Iris pigment epithelial cell (primary cell): ENCODE measurements at regions not wholly inside any gene's neighbourhood (a gene's known extent, or its start where the extent isn't known, plus 50 kb on each side); places are given as distances from the start of the nearest gene placed in this dataset.
A peak's percentile ranks its signal among the peaks of the same experiment; 100 is the strongest.
"Not testable (repeated sequence)": the region's sequence is repeated elsewhere in the genome, so short reads cannot be mapped to it uniquely, and the experiment has no call there.

Experiments
- DNase-seq: peaks from one replicate; pipeline ENCODE4 v3.0.0-alpha.2; 2011; ENCODE audit warnings: low read depth

DNA sequence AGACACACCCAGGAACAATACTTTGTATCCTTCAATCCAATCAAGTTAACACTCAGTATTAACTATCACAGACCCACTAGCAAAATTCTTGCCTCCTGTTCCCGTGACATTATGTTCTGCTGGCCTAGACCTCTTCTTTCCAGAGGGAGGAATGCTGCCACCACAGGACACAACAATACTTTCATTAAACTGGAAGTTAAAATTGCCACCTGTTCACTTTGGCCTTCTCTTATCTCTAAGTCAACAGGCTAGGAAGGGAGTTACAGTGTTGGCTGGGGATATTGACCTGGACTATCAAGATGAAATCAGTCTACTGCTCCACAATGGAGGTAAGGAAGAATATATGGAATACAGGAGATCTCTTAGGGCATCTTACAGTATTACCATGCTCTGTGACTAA lies 1000.4 kb upstream of the GBE1 start:
- DNase-seq: no peak

DNA sequence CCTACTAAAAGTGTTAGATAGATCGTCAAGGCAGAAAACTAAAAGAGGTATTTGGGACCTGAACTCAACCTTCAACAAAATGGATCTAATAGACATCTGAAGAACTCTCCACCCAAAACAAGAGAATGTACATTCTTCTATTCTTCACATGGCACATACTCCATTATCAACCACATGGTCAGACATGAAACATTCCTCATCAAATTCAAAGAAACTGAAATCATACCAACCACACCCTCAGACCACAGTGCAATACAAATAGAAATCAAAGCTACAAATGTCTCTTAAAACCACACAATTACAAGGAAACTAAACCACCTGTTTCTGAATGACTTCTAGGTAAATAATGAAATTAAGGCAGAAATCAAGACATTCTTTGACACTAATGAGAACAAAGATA lies 984.1 kb upstream of the GBE1 start:
- DNase-seq: peak; percentile 0

DNA sequence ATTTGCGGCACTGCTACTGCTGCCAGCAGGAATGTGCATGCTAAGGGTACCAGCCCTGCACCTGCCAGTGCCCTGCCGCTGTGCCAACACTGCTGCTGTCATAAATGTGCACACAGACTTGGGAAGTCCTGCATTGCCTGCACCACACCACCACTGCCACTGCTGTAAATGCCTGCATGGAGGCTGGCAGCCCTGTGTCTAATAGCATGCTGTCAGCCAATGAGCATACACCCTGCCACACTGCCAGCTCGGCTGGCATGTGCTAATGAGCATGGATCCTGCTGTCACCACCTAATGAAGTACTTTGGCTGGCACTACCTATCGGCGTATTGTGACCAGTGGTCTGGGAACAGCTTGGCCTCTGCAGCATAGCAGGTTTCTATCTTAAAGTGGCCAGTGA lies 981.8 kb upstream of the GBE1 start:
- no peak for DNase-seq

DNA sequence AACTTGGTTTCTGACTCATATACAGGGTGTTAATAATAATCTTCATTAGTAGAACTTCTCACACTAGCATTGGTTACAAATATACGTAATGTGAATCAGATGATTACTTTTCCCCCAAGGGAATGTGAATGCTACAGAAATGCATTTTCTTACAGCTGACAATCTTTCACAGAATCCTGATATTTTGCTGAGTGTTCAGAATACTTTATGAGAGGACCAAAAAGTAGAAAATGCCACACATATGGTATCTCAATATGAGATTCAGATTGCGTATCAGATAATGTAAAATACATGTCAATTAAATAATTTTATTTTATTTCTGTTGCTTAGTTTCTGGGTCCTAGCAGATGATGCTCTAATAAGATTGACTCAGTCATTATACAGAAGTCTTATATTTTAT lies 979.9 kb upstream of the GBE1 start:
- no peak for DNase-seq

DNA sequence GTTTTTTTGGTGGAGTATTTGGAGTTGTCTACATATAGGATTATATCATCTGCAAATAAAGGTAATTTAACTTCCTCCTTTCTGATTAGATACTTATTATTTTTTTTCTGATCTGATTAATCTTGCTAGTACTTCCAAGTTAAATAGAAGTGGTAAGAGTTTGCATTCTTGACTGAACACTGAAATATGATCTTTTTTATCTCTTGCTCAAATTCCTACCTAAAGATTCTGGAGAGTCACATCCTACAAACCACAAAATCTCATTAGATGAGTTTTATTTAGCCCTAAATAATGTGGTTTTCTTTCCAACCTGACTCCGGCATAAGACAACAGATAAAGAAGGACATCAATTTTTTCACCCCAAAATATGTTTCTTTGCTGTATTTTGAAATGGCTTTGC lies 977.9 kb upstream of the GBE1 start:
- DNase-seq: no peak

DNA sequence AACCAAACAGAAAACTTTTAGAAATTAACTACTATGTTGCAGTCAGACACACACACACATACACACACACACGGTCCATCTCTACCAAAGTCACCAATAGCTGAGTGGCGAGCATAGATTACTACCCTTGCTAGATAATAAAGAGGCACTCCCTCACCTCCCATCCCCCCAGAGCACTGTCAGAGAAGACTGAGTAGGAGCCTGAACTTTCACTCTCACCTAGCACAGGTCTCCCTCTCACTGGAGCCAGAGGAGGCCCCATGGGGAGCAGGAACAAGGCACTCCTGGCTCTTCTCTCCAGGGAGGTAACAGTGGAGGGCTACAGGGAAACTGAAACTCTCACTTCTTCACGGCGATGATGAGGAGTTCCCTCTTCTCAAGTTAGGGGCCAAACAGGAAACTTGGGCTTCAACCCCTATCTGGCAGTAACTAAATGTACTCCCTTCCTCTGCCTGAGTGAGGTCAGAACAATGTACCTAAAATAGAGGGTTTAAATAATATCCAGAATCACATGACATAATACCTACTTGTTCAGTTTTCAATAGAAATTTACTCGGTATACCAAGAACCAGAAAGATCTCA lies 975.3 kb upstream of the GBE1 start:
- no peak for DNase-seq

DNA sequence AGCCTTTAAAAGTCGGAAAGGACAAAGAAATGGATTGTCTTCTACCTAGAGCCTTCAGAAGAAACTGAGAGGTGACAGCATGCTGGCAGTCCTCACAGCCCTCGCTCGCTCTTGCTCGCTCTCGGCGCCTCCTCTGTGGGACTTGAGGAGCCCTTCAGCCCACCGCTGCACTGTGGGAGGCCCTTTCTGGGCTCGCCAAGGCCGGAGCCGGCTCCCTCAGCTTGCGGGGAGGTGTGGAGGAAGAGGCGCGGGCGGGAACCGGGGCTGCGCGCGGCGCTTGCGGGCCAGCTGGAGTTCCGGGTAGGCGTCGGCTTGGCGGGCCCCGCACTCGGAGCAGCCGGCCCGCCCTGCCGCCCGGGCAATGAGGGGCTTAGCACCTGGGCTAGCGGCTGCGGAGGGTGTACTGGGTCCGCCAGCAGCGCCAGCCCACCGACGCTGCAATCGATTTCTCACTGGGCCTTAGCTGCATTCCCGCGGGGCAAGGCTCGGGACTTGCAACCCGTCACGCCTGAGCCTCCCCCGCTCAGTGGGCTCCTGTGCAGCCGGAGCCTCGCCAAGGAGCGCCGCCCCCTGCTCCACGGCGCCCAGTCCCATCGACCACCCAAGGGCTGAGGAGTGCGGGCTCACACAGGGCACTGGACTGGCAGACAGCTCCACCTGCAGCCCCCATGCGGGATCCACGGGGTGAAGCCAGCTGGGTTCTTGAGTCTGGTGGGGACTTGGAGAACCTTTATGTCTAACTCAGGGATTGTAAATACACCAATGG lies 953.8 kb upstream of the GBE1 start:
- no peak for DNase-seq

DNA sequence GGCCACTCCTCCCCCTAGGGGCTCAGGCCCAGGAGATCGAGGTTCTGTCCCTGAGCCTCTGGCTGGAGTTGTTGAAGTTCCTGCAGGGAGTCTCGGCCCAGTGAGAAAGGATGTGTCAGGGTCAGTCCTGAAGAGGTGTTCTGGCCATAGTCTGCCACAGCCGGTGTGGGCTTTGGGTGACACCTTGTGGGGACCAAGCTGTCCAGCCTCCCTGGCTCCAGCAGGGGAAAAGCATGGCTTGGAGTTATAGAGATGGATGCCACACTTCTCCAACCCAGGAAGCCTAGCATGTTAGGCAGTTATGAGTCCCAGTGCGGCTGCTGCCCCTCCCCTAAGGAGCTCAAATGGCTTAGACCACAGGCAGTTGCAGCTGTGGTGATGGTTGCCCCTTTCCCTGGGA lies 945.6 kb upstream of the GBE1 start:
- DNase-seq: no peak

DNA sequence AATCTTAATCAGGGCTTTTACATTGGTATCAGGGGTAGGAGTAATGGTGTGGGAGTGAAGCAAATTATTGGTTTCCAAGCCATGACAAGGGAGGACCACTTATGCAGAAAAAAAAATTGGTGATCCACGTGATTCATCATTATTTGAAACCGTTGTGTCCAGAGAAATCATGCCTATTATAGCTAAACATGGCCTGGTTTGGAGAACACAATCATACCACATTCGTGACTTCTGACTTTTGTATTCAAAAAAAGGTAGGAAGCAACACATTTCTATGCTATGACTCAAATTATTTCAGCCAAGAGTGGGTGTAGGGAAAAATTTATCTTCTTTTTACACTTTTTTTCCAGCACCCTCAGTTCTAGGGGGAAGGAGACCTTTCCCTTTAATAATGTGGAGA lies 924.3 kb upstream of the GBE1 start:
- peak; percentile 1 for DNase-seq

DNA sequence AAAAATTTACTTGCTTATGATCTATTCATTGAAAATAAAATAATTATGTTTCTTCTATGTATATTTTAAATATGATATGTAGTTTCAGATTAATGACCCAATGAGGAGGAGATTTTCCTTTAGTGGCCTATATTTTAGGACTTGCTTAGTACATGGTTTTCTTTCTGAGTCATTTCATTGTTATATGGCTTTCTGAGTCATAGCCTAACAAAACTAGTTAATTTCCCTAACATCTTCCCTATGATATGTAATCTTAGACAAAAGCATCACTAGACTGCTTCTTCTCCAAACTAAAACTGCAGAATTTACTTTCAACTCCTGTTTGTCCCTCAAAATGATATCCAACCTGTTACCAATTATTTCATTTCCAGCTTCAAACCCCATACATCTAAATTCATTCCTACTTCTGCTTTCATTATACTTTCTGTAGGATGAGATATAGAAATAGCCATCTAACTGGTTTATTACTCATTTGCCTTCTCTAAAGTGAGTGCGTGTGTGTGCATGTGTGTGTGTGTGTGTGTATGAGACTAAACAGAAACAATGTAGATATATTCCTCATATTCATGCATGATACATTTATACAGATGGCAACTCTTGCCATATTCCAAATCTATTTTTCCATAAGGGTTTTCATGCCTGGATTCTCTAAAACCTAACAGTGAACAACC lies 915.0 kb upstream of the GBE1 start:
- DNase-seq: no peak

DNA sequence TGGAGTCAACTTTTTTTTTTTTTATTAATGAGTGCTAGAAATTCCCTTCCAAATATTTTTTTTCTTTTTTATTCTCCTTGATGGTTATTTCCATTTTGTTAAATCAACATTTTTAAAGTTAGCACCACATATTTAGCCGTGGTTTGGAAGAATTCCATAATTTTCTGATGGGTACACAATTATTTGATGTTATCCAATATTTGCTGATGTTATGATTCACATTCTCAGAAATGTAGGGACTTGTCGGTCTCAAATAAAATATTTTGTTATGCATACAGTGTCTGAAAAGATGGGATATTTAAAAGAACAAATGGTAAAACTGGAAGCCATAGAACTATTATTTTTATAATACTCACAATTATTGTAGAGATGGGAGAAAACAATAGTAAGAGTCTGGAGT lies 911.5 kb upstream of the GBE1 start:
- DNase-seq: no peak

DNA sequence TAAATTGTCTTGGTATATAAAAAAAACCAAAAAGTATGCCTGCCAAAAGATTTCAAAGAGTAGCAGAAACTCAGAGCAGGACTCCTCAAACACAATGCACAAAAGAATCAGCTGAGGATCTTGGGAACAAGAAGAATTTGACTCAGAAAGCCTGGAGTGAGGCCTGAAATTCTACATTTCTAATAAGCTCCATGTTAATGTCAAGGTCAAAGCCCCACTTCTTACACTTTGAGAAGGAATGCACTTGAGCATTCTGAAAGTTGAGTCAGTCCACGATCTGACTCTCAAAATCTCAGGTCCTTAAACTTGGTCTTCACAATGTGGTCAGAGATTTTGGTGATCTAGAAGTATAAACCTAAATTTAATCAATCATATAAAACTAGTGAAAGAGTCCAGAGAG lies 910.0 kb upstream of the GBE1 start:
- DNase-seq: no peak

DNA sequence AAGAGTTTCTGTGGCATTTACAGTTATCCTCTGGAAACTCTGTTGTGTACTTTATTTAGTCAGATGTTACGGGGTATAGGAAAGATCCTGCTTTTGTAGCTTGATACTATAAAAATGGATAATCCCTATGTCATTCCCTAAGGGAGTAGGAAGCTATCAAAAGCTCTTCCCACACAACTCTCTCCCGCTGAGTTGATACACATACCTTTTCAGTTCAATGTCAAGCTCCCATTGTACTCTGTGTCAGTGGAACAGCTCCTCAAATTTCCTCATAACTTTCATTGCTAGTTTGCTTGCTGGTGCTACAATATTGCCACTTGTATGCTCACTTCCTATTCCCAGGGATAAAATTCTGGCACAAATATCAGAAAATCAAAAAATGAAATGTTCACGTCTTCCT lies 893.3 kb upstream of the GBE1 start:
- DNase-seq: no peak

DNA sequence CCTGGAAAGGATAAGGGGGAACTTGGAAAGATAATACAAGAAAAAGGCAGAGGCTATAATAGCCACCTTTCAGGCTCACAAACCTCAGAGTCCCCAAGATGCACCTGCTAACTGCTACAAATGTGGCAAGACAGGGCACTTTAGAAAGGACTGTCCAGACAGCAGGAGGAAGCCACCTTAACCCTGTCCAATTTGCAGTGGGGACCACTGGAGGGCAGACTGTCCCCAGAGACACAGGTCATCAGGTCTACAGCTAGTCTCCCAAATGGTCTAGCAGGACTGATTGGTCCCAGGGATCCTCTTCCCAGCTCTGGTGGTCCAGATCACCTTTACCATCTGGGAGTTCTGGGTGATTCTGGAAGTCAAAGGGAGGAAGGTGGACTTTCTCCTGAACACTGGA lies 882.5 kb upstream of the GBE1 start:
- no peak for DNase-seq

DNA sequence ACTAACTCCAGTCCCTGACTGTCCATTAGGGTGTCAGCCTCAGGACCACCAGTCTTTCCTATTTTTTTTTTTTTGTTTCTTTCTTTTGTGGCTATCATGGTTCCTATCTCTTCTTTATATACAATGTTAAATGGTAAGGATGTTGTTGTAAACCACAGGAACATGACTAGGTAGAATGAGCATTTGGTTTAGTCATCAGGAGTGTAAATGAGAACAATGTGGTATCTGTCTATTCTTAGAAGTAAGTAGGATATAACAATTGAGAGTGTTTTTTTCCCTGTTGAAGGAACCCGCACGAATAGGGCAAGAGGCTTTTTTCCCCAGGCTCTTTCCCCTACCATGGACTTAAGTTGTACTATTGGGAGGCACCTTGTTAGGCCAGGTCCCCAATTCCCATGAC lies 880.3 kb upstream of the GBE1 start:
- DNase-seq: no peak

DNA sequence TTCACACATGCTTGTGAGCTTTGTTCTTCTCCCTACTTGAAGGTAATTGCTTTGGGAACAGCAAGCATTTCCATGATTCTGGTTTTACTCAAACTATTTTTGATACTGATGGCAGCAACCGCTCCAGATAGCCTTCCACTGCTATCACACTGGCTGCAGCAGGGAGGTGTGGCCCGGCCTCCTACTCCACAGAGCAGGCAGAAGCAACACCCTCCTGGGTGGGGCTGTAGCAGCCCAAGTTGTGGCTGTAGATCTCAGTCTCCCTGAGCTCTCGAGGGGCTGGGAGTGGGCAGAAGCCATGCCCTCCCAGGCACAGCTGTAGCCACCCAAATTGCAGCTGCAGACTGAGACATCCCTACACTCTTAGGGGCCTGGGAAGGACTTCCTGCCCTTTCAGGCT lies 878.8 kb upstream of the GBE1 start:
- DNase-seq: no peak

DNA sequence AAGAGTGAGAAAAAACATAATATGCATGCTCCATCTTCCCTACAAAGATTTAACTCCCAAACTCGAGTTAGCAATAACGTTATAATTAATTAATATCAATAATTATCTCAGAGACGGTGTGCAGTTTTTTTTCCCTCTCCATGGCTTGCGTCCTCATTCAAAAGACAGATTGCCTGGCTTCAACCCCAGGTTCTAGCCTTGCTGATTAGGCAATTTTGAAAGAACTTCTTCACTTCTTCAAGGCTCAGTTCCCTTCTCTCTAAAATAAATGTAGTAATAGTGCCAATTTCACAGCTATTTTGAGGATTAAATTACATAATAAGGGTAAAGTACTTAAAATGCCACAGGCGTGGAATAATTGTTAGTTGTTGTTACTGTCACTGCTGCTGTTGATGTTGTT lies 876.1 kb upstream of the GBE1 start:
- no peak for DNase-seq

DNA sequence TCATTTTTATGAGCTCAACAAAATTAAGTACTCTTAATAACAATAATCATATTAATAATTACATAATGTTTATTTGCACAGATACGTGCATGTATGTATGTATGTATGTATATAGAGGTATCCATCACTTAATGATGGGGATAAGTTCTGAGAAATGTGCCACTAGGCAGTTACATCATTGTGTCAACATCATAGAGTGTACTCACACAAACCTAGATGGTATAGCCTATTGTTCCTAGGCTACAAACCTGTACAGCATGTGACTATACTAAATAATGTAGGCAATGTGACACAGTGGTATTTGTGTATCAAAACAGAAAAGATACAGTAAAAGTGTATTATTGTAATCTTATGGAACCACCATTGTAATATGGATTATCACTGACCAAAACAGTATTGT lies 874.7 kb upstream of the GBE1 start:
- DNase-seq: no peak

DNA sequence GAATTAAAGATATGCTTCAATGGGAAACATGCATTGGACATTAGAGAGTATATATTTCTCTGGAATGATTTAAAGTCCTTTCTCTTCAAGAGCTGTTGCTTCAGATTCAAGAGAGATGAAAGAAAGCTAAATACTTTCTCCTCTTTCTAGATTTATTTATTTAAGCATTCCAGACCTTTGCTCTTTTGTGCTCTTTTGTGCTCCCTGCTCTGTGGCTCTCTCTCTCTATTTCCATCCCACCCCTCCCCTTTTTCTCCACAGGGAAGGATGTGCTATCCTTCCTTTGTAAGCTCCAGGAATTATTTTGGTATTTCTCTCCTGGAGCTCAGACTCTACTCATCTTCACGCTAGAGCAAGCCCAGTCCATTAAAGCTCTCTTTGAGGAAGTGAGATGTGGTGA lies 871.9 kb upstream of the GBE1 start:
- no peak for DNase-seq

DNA sequence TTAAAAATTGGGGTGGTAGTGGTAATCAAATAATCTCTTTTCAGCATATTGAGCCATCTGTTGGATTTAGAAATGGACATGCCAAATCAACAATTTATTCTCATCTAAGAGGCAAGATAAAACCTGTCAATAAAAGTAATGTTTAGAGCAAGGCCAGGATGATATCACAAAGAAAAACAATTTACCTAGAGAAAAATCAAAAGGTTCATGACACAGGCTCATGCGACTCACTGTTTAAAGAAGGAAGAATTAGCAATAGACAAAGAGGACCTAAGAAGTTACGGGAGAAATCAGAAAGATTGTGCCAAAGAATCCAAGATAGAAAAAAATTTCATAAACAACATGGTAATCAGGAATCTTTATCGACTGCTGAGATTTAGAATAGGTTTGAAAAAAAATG lies 868.5 kb upstream of the GBE1 start:
- no peak for DNase-seq

DNA sequence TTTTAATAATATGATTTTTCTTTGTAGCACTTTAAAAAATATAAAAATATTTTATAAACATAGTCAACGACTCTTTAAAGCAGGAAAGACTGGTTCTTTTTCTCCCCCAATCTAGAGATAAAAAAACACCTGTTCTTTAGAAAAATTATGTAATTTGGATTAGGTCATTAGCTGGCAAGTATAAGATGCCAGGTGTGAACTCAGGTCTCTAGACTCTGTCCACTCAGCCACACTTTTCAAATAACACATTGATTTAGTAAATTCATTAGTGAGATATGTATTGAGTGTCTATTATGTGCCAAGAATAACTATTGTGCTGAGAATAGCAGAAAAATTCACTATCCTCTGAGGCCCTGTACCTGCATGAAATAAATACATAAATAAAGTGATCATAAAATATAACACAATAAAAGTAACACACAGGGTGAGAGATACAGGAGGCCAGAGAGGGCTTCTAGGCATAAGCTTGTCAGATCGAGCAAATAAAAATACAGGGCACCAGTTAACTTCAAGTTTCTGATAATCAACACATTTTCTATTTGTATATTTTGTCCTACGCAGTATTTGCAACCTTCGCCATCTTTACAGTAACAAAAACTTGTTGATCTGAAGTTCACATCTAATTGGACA lies 867.1 kb upstream of the GBE1 start:
- DNase-seq: no peak

DNA sequence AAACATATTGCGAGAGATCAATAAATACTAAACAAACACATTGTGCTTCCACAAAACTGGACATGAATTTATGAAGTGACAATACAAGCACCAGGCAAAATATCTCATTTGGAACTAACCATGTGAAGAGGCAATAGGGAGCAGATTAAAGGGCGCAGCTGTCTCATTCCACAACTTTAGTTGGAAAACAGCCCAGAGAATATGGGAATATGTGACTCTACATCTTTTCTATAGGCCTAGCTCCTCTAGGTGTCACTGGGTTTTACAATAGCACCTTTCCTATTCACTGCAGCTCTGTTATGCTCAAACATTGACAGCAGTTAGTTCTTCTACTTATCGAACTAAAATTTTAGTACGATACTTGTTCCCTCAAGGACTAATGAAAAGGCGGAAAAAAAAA lies 866.3 kb upstream of the GBE1 start:
- DNase-seq: no peak

DNA sequence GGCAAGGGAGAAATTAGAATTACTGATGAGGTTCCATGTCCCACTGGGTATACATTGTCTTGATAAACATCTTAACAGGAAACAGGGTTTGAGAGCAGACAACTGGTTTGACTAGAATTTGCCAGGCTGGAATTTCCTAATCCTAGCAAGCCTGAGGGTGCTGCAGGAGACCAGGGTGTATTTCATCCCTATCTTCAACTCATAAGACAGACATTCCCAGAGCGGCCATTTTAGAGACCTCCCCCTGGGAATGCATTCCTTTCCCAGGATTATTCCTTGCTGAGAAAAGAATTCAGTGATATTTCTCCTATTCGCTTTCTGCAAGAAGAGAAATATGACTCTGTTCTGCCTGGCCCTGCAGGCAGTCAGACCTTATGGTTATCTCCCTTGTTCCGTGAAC lies 859.3 kb upstream of the GBE1 start:
- DNase-seq: not testable (repeated sequence)
